Uterus (tissue), 3 donors: ENCODE measurements at regions not wholly inside any gene's neighbourhood (a gene's known extent, or its start where the extent isn't known, plus 50 kb on each side); places are given as distances from the start of the nearest gene placed in this dataset.

Source experiments
- DNase-seq, 2 donors: peaks; one replicate each; pipeline ENCODE4 v3.0.0-alpha.2; 2019 to 2020
- H3K27ac ChIP-seq, 2 donors: fragments of 200-600 bp; sonication (generic); 1 replicate in 1 of 2; 2 replicates in 1 of 2; pipeline ENCODE4 v1.5.1; 2016 to 2018
- H3K27me3 ChIP-seq, 2 donors: fragments of 200-600 bp; sonication (generic); one replicate each; pipeline ENCODE4 v1.5.1; 2018 to 2019; ENCODE audit warnings: control low read depth in 1 of 2
- H3K36me3 ChIP-seq, 2 donors: fragments of 200-600 bp; sonication (generic); one replicate each; pipeline ENCODE4 v1.5.1; 2019; ENCODE audit warnings: control low read depth in 1 of 2
- H3K4me1 ChIP-seq, 2 donors: fragments of 200-600 bp; sonication (generic); one replicate each; pipeline ENCODE4 v1.5.1; 2018 to 2019; ENCODE audit warnings: control low read depth in 1 of 2
- H3K4me3 ChIP-seq, 2 donors: fragments of 200-600 bp; sonication (generic); 1 replicate in 1 of 2; 2 replicates in 1 of 2; pipeline ENCODE4 v1.5.1; 2018 to 2019; ENCODE audit warnings: mild to moderate bottlenecking in 1 of 2
- H3K9me3 ChIP-seq, 2 donors: fragments of 200-600 bp; sonication (generic); one replicate each; pipeline ENCODE4 v1.5.1; 2019; ENCODE audit warnings: control low read depth in 1 of 2
- CTCF ChIP-seq, 4 experiments: fragments of 200-600 bp in 2 of 4; fragments of 450-650 bp in 2 of 4; sonication (generic) in 2 of 4; IDR thresholded peaks; one replicate each; pipeline ENCODE4 v1.5.1; 2016 to 2019; ENCODE audit warnings: antibody characterized with exemption in 4 of 4, mild to moderate bottlenecking in 2 of 4, moderate library complexity in 1 of 4
- POLR2A ChIP-seq, 2 donors: fragments of 450-650 bp; IDR thresholded peaks; one replicate each; pipeline ENCODE4 v1.6.1; 2016; ENCODE audit warnings: antibody characterized with exemption in 2 of 2, mild to moderate bottlenecking in 1 of 2, moderate library complexity in 1 of 2
- intact Hi-C: fragments of 100-400 bp; cut with DNase I; formaldehyde crosslinking; loops from one replicate; pipeline ENCODE4 v1.15.1; 2023; ENCODE audit warnings: low total_unique reads
- donor health status: DM: yes; HTN: yes; CAD: no.

DNA sequence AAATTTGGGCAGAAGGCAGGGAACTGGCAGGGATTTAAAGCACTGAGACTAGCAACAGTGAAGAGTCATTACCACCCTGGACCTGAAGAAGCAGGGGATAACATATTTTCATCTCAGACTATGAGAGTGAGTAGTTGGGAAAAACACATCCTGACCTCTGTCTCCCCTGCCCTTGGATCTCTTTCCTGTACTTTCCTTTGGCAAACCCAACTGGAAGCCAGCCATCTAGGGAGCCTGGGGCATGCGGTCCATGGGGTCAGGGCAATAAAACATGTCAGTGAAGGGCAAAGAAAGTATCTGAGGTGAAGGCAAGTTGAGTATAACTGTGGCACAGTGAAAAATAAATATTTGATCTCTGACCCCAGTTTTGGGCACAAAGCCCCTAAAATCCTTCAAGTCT is 698.2 kb downstream of the DOK5 start:
- TF ChIP-seq CTCF (IDR thresholded peaks at IDR 0.05) (no peak), POLR2A (IDR thresholded peaks at IDR 0.05) (no peak)
- intact Hi-C loops, result no loop called here
- H3K27ac ChIP-seq, result no peak overlapping the region
- no peaks in the 10 kb centered on the region for H3K4me1 ChIP-seq
- no peaks in the 10 kb centered on the region for H3K27me3 ChIP-seq
- H3K4me3 ChIP-seq, result no peak overlapping the region
- H3K9me3 ChIP-seq, result no peaks in the 10 kb centered on the region
- H3K36me3 ChIP-seq, result no peaks in the 10 kb centered on the region
- no peak for DNase-seq

DNA sequence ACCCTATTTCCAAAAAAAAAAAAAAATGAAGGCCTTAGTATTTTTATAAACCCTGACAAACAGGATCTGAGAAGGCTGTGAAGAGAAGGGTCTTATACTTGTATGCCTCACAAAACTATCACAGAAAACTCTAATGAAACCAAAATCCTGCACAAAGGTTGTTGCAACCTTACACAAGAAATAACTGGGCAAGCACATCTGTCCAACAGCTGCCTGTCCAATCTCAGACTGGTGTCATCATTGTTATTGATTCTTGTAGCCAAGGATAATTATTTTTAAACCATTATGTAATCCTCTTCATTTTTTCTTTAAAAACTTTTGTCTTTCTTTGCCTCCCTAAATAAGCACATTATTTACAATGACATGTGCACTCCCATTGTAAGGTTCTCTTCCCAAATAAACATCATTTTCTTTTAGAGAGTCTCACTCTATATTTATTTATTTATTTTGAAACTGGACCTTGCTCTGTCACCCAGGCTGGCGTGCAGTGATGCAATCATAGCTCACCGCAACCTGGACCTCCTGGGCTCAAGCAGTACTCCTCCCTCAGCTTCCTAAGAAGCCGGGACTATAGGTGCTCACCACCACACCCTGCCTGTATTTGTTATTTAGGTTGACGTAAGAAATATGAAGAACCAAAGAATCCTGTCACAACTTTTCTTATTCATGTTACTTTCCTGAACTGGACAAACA is 697.1 kb downstream of the DOK5 start:
- intact Hi-C loops, result no loop called here

GRCh38 chr20:55166063-55166462 is 690.7 kb downstream of the DOK5 start:
- no peak overlapping the region for H3K4me3 ChIP-seq
- no peaks in the 10 kb centered on the region for H3K9me3 ChIP-seq
- H3K4me1 ChIP-seq, result no peaks in the 10 kb centered on the region
- TF ChIP-seq POLR2A (IDR thresholded peaks at IDR 0.05) (no peak), CTCF (IDR thresholded peaks at IDR 0.05) (no peak)
- no peaks in the 10 kb centered on the region for H3K36me3 ChIP-seq
- no peak overlapping the region for H3K27ac ChIP-seq
- no peaks in the 10 kb centered on the region for H3K27me3 ChIP-seq
- no peak for DNase-seq
- intact Hi-C loops, result no loop called here

More for the DNA sequence above, 697.1 kb downstream of the DOK5 start:
- no peak for DNase-seq
- Histone ChIP-seq H3K27me3 (no peaks in the 10 kb centered on the region), H3K4me3 (no peak overlapping the region), H3K36me3 (no peaks in the 10 kb centered on the region), H3K4me1 (no peaks in the 10 kb centered on the region), H3K27ac (no peak overlapping the region), H3K9me3 (no peaks in the 10 kb centered on the region)
- TF ChIP-seq CTCF (IDR thresholded peaks at IDR 0.05) (no peak), POLR2A (IDR thresholded peaks at IDR 0.05) (no peak)

- H3K27me3 ChIP-seq, result no peaks in the 10 kb centered on the region
- peaks cover 0 to 2% of the 10 kb centered on the region in 2 donors for H3K36me3 ChIP-seq
- TF ChIP-seq POLR2A (IDR thresholded peaks at IDR 0.05) (no peak), CTCF (IDR thresholded peaks at IDR 0.05) (no peak)
Observed at GRCh38 chr20:55160996-55161395, 685.6 kb downstream of the DOK5 start.

DNA sequence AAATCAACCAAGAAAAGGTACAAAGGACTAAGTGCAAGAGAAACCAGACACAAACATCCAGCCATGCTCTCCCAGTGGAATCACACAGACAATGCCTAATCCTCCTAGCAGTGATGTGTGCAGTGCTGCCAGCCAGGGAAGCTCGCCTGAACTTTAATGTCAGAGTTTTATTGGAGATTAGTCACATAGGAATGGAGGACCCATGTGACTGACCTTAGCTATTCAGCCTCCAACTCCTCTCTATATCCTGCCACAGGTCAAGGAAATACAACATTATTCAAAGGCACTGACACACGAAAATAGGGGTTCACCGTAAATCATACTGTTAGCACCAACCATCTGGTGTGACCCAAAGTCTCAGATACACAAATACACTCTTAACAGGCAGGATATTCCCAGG is 684.6 kb downstream of the DOK5 start:
- Histone ChIP-seq H3K4me3 (no peak overlapping the region), H3K4me1 (no peaks in the 10 kb centered on the region), H3K27me3 (no peaks in the 10 kb centered on the region), H3K27ac (no peak overlapping the region), H3K36me3 (peaks cover 0 to 2% of the 10 kb centered on the region in 2 donors), H3K9me3 (no peaks in the 10 kb centered on the region)
- TF ChIP-seq CTCF (IDR thresholded peaks at IDR 0.05) (no peak), POLR2A (IDR thresholded peaks at IDR 0.05) (no peak)
- no peak for DNase-seq
- intact Hi-C loops, result no loop called here

More at GRCh38 chr20:55160996-55161395, 685.6 kb downstream of the DOK5 start:
- no peaks in the 10 kb centered on the region for H3K9me3 ChIP-seq
- intact Hi-C loops, result no loop called here
- DNase-seq, result no peak
- H3K27ac ChIP-seq, result no peak overlapping the region
- no peak overlapping the region for H3K4me3 ChIP-seq
- H3K4me1 ChIP-seq, result no peaks in the 10 kb centered on the region
